HEK293 (cell line): ENCODE measurements at regions not wholly inside any gene's neighbourhood (a gene's known extent, or its start where the extent isn't known, plus 50 kb on each side); places are given as distances from the start of the nearest gene placed in this dataset.

Source experiments
- CTCF ChIA-PET: fragments of 350-600 bp; formaldehyde crosslinking; extraction: SDS; loops from one replicate; lab custom pipeline; 2021; ENCODE audit warnings: antibody characterized with exemption; lab: Yijun Ruan, JAX
- POLR2A ChIA-PET: fragments of 300-600 bp; formaldehyde crosslinking; extraction: SDS; loops from one replicate; lab custom pipeline; 2020; ENCODE audit warnings: antibody characterized with exemption, inconsistent platforms; lab: Yijun Ruan, JAX
- H3K27ac ChIP-seq: fragments of 200-500 bp; sonication (Bioruptor generic); 2 replicates; pipeline ENCODE4 v1.5.1; 2014; ENCODE audit warnings: low read depth, low read length, control low read depth, inconsistent platforms; ENCODE audit errors: extremely low read depth
- H3K36me3 ChIP-seq, 2 experiments: fragments of 200-500 bp in 1 of 2; sonication (Bioruptor generic) in 1 of 2; 1 replicate in 1 of 2; 2 replicates in 1 of 2; pipeline ENCODE4 v1.5.1; 2014 to 2017; ENCODE audit warnings: inconsistent platforms in 2 of 2, low read length in 2 of 2; ENCODE audit not compliant: control insufficient read depth in 2 of 2, insufficient read depth in 1 of 2
- H3K4me1 ChIP-seq: fragments of 200-500 bp; sonication (Bioruptor generic); 2 replicates; pipeline ENCODE4 v1.5.1; 2014; ENCODE audit warnings: mild to moderate bottlenecking, low read length, inconsistent platforms; ENCODE audit not compliant: control insufficient read depth, insufficient read depth
- H3K4me3 ChIP-seq: 2 replicates; pipeline ENCODE4 v1.5.1; 2011; ENCODE audit warnings: low read depth, mild to moderate bottlenecking, control low read depth, low read length, moderate library complexity
- H3K9me3 ChIP-seq: fragments of 200-500 bp; sonication (Bioruptor generic); 2 replicates; pipeline ENCODE4 v1.5.1; 2014; ENCODE audit warnings: low read depth, low read length, inconsistent platforms; ENCODE audit not compliant: control insufficient read depth, insufficient read depth
- KLF7 ChIP-seq: fragments of 450-650 bp; formaldehyde crosslinking; IDR thresholded peaks from 2 replicates; pipeline ENCODE4 v1.5.1; 2016; ENCODE audit warnings: missing biosample characterization, missing genetic modification characterization, borderline replicate concordance
- OVOL3 ChIP-seq: fragments of 450-650 bp; formaldehyde crosslinking; IDR thresholded peaks from 2 replicates; pipeline ENCODE4 v1.5.1; 2016; ENCODE audit warnings: missing biosample characterization, missing genetic modification characterization
- PRDM6 ChIP-seq: fragments of 450-650 bp; formaldehyde crosslinking; IDR thresholded peaks from 2 replicates; pipeline ENCODE4 v1.5.1; 2017; ENCODE audit warnings: missing biosample characterization, missing genetic modification characterization
- REPIN1 ChIP-seq: fragments of 450-650 bp; formaldehyde crosslinking; IDR thresholded peaks from 2 replicates; pipeline ENCODE4 v1.5.1; 2017; ENCODE audit warnings: missing biosample characterization, missing genetic modification characterization, low read depth
- SETDB1 ChIP-seq: IDR thresholded peaks from one replicate; pipeline ENCODE4 v1.6.1; 2017; ENCODE audit warnings: mild to moderate bottlenecking, low read length, moderate library complexity, mixed read lengths; ENCODE audit not compliant: insufficient read length
- SP3 ChIP-seq: fragments of 450-650 bp; formaldehyde crosslinking; IDR thresholded peaks from 2 replicates; pipeline ENCODE4 v1.5.1; 2016; ENCODE audit warnings: missing biosample characterization, missing genetic modification characterization
- ZBTB7A ChIP-seq: fragments of 450-650 bp; formaldehyde crosslinking; IDR thresholded peaks from 2 replicates; pipeline ENCODE4 v1.5.1; 2016; ENCODE audit warnings: low read depth, missing biosample characterization, missing genetic modification characterization
- ZNF174 ChIP-seq: fragments of 450-650 bp; formaldehyde crosslinking; IDR thresholded peaks from 2 replicates; pipeline ENCODE4 v1.5.0; 2017; ENCODE audit warnings: missing biosample characterization, mild to moderate bottlenecking, missing genetic modification characterization
- ZNF184 ChIP-seq: fragments of 450-650 bp; IDR thresholded peaks from 2 replicates; pipeline ENCODE4 v1.5.1; 2018; ENCODE audit warnings: missing biosample characterization, mild to moderate bottlenecking, missing genetic modification characterization
- ZNF426 ChIP-seq: fragments of 450-650 bp; formaldehyde crosslinking; IDR thresholded peaks from 2 replicates; pipeline ENCODE4 v1.5.1; 2017; ENCODE audit warnings: missing biosample characterization, missing genetic modification characterization, mild to moderate bottlenecking, inconsistent platforms, moderate library complexity
- ZNF501 ChIP-seq: fragments of 450-650 bp; formaldehyde crosslinking; IDR thresholded peaks from 2 replicates; pipeline ENCODE4 v1.5.1; 2016; ENCODE audit warnings: missing biosample characterization, missing genetic modification characterization
- ZNF585B ChIP-seq: fragments of 450-650 bp; formaldehyde crosslinking; IDR thresholded peaks from 2 replicates; pipeline ENCODE4 v1.5.1; 2016; ENCODE audit warnings: missing biosample characterization, missing genetic modification characterization
- ZNF610 ChIP-seq: fragments of 450-650 bp; formaldehyde crosslinking; IDR thresholded peaks from 2 replicates; pipeline ENCODE4 v1.5.1; 2016; ENCODE audit warnings: missing biosample characterization, missing genetic modification characterization, borderline replicate concordance
- ZNF704 ChIP-seq: fragments of 450-650 bp; formaldehyde crosslinking; IDR thresholded peaks from 2 replicates; pipeline ENCODE4 v1.5.1; 2016; ENCODE audit warnings: missing biosample characterization, missing genetic modification characterization
- ZNF76 ChIP-seq: fragments of 450-650 bp; formaldehyde crosslinking; IDR thresholded peaks from 2 replicates; pipeline ENCODE4; 2016; ENCODE audit warnings: low read depth, missing biosample characterization, missing genetic modification characterization, borderline replicate concordance
- ZNF768 ChIP-seq: fragments of 450-650 bp; formaldehyde crosslinking; IDR thresholded peaks from 2 replicates; pipeline ENCODE4 v1.5.1; 2018; ENCODE audit warnings: missing biosample characterization, mild to moderate bottlenecking, missing genetic modification characterization
- ZNF791 ChIP-seq: fragments of 450-650 bp; formaldehyde crosslinking; IDR thresholded peaks from 2 replicates; pipeline ENCODE4 v1.5.1; 2016; ENCODE audit warnings: missing biosample characterization, missing genetic modification characterization
- TF ChIP-seq, protein P1 (sequence below): fragments of 450-650 bp; formaldehyde crosslinking; IDR thresholded peaks from 2 replicates; pipeline ENCODE4 v1.5.1; 2016; ENCODE audit warnings: missing biosample characterization, missing genetic modification characterization

DNA sequence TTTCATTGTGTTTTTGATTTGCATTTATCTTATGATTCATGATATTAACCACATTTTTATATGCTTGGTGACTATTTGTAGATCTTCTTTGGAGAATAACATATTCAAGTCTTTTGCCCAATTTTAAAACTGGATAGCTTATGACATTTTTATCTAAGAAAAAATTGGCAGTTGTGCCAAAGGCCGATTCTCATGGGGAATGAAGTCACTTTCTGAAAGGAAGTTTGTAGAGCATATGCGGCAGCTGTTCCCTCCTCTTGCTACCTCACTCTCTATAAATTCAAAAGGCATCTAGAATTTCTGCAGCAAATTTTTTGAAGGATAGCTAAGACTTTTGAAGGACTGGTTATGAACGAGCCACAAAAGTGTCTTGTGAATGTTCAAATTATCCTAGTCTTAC, 2353.5 kb downstream of the ARAP2 start:
- H3K36me3 ChIP-seq: no peaks in the 10 kb centered on the region
- TF ChIP-seq ZNF501 (tag by site-specific recombination) (no peak), ZNF184 (tag by site-specific recombination) (no peak), ZBTB7A (tag by site-specific recombination) (no peak), ZNF768 (tag by site-specific recombination) (no peak), ZNF585B (tag by site-specific recombination) (no peak), ZNF174 (tag by site-specific recombination) (no peak), REPIN1 (tag by site-specific recombination) (no peak)
- H3K9me3 ChIP-seq: no peaks in the 10 kb centered on the region
- no peak overlapping the region for H3K27ac ChIP-seq
- CTCF ChIA-PET: interaction anchor here (1.2 kb wide), 1 partner anchor 216 kb away, joined by 3 read pairs; no protein-coding TSS in a partner anchor
- POLR2A ChIA-PET: no interaction called here
- H3K4me3 ChIP-seq: no peak overlapping the region
- no peaks in the 10 kb centered on the region for H3K4me1 ChIP-seq

DNA sequence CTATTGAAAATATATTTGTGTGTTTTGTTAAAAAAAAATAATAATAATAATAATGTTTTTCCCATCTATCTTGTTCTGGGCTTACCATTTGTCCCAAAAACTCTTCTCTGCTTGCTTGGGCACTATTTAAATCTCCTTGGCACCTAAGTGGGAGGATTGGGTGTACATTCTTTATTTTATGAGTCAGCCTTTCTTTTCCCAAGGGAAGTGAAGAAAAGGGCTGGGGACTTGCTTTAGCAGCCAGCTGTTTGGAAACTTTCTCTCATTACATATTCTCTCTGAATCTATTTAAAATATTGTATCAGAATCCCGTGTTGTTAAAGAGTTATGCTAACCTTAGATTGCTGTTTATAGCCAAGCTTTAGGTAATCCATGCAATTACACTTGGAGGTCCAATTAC, 2332.4 kb downstream of the ARAP2 start:
- no peaks in the 10 kb centered on the region for H3K36me3 ChIP-seq
- H3K9me3 ChIP-seq: no peaks in the 10 kb centered on the region
- no peak overlapping the region for H3K27ac ChIP-seq
- no peaks in the 10 kb centered on the region for H3K4me1 ChIP-seq
- TF ChIP-seq SP3 (no peak), PRDM6 (tag by site-specific recombination) (no peak), KLF7 (tag by site-specific recombination) (no peak), ZNF610 (tag by site-specific recombination) (no peak), ZNF791 (tag by site-specific recombination) (no peak), ZNF76 (no peak)
- TF ChIP-seq, protein P1, sequence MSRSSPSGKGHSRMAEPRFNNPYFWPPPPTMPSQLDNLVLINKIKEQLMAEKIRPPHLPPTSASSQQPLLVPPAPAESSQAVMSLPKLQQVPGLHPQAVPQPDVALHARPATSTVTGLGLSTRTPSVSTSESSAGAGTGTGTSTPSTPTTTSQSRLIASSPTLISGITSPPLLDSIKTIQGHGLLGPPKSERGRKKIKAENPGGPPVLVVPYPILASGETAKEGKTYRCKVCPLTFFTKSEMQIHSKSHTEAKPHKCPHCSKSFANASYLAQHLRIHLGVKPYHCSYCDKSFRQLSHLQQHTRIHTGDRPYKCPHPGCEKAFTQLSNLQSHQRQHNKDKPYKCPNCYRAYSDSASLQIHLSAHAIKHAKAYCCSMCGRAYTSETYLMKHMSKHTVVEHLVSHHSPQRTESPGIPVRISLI (tag by site-specific recombination): no peak
- ChIA-PET POLR2A (no interaction called here), CTCF (no interaction called here)
- H3K4me3 ChIP-seq: no peak overlapping the region

GRCh38 chr4:33914386-33914785, 2329.9 kb downstream of the ARAP2 start:
- POLR2A ChIA-PET: no interaction called here
- no peaks in the 10 kb centered on the region for H3K9me3 ChIP-seq
- no peaks in the 10 kb centered on the region for H3K36me3 ChIP-seq
- H3K27ac ChIP-seq: no peak overlapping the region
- TF ChIP-seq OVOL3 (tag by site-specific recombination) (no peak), SETDB1 (peak; percentile 88), ZNF426 (tag by site-specific recombination) (no peak), ZNF704 (tag by site-specific recombination) (no peak)
- TF ChIP-seq, all 188 proteins: peak for 1
- H3K4me1 ChIP-seq: no peaks in the 10 kb centered on the region
- H3K4me3 ChIP-seq: no peak overlapping the region
- CTCF ChIA-PET: no interaction called here
